Transverse colon (tissue), 4 donors: ENCODE measurements at regions not wholly inside any gene's neighbourhood (a gene's known extent, or its start where the extent isn't known, plus 50 kb on each side); places are given as distances from the start of the nearest gene placed in this dataset.
"Not testable (repeated sequence)": the region's sequence is repeated elsewhere in the genome, so short reads cannot be mapped to it uniquely, and the experiment has no call there.

Experiments
- DNase-seq: peaks from one replicate; pipeline ENCODE4 v3.0.0-alpha.2; 2019
- H3K27ac ChIP-seq, 4 donors: fragments of 200-600 bp; sonication (generic); 2 replicates each; pipeline ENCODE4 v1.5.1; 2016 to 2018; ENCODE audit warnings: inconsistent platforms in 4 of 4
- H3K27me3 ChIP-seq: fragments of 200-600 bp; sonication (generic); 2 replicates; pipeline ENCODE4 v1.5.1; 2017; ENCODE audit warnings: inconsistent platforms
- H3K36me3 ChIP-seq, 4 donors: fragments of 200-600 bp; sonication (generic); 2 replicates each; pipeline ENCODE4 v1.5.1; 2017 to 2019; ENCODE audit warnings: inconsistent platforms in 4 of 4
- H3K4me1 ChIP-seq, 4 donors: fragments of 200-600 bp; sonication (generic); 2 replicates each; pipeline ENCODE4 v1.5.1; 2017 to 2020; ENCODE audit warnings: inconsistent platforms in 4 of 4
- H3K4me3 ChIP-seq, 4 donors: fragments of 200-600 bp; sonication (generic); 1 replicate in 1 of 4; 2 replicates in 3 of 4; pipeline versions ENCODE4 v1.5.1 to v1.6.1; 2017 to 2019; ENCODE audit warnings: inconsistent platforms in 4 of 4
- H3K9me3 ChIP-seq, 2 donors: fragments of 200-600 bp; sonication (generic); 2 replicates each; pipeline ENCODE4 v1.5.1; 2017 to 2019; ENCODE audit warnings: inconsistent platforms in 2 of 2
- EP300 ChIP-seq: sonication (generic); formaldehyde crosslinking; IDR thresholded peaks from one replicate; pipeline ENCODE4 v1.6.1; 2017; ENCODE audit warnings: antibody characterized with exemption, low read depth
- POLR2A ChIP-seq: fragments of 450-650 bp; IDR thresholded peaks from one replicate; pipeline ENCODE4 v1.6.1; 2016; ENCODE audit warnings: antibody characterized with exemption, mild to moderate bottlenecking, moderate library complexity
- POLR2AphosphoS5 ChIP-seq, 3 donors: sonication (generic); formaldehyde crosslinking; IDR thresholded peaks; one replicate each; pipeline ENCODE4 v1.6.1; 2016; ENCODE audit warnings: antibody characterized with exemption in 3 of 3
- WGBS, 2 donors: methylation state at CpG; one replicate each; pipeline ENCODE4 v1.1.5; 2018; ENCODE audit warnings: low coverage in 1 of 2; 5-methylcytosine and 5-hydroxymethylcytosine counted together
- in situ Hi-C, 4 donors: fragments of 200-750 bp; cut with MboI; loops; one replicate each; pipeline versions ENCODE4 v1.15.0 to v1.15.1; 2017; ENCODE audit warnings: low sequenced_read_pairs in 3 of 4, low pct_ligation_motif_present in 1 of 4, low pct_unique_long_range_greater_than_20kb in 1 of 4
- intact Hi-C: fragments of 100-400 bp; cut with DNase I; formaldehyde crosslinking; loops from one replicate; pipeline ENCODE4 v1.15.1; 2023; ENCODE audit warnings: low total_unique reads
- TF ChIP-seq, protein P1 (sequence below), 5 experiments: fragments of 200-600 bp in 3 of 5; fragments of 450-650 bp in 2 of 5; sonication (generic) in 3 of 5; IDR thresholded peaks; 1 replicate in 2 of 5; 2 replicates in 3 of 5; pipeline ENCODE4 v1.5.1; 2016 to 2017; ENCODE audit warnings: antibody characterized with exemption in 5 of 5, inconsistent platforms in 3 of 5, mild to moderate bottlenecking in 2 of 5, moderate library complexity in 1 of 5

DNA sequence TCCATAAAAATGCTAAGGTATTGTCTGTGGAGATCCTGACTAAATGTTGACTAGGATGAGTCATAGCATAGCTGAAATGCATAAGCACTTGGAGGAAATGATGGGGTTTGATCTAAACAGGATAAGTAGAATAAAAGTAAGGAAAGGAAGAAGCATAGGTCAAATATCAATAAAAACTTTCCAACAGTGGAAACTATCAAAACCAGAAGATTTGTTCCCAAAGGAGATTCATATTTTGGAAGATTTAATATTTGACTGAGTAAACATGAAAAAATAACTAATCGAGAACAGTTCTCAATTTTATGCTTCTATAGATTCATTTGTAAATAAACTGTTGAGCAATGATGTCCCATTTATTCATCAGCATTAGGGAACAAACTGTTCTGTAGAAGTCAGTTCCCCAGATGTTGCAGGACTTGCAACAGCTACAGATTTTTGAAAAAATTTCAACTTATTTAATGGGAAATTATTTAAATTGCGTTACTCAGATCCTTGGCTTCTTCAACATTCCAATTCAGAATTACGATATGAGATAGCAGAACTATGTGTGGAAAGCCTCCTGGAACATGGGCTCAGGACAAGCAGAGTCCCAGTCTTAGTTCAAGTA, 133.7 kb upstream of the TBX18 start:
- WGBS, 2 donors = 76 to 81% methylated on average over 3 of the region's 3 CpGs
- in situ Hi-C loops (no loop called here), intact Hi-C loops (no loop called here)
- no peak for DNase-seq
- Histone ChIP-seq H3K27me3 (no peaks in the 10 kb centered on the region), H3K36me3 (no peaks in the 10 kb centered on the region), H3K9me3 (no peaks in the 10 kb centered on the region), H3K4me3 (no peak overlapping the region), H3K4me1 (no peaks in the 10 kb centered on the region), H3K27ac (no peak overlapping the region)
- TF ChIP-seq POLR2A (no peak), EP300 (no peak), POLR2AphosphoS5 (IDR thresholded peaks at IDR 0.05) (no peak)
- TF ChIP-seq, protein P1, sequence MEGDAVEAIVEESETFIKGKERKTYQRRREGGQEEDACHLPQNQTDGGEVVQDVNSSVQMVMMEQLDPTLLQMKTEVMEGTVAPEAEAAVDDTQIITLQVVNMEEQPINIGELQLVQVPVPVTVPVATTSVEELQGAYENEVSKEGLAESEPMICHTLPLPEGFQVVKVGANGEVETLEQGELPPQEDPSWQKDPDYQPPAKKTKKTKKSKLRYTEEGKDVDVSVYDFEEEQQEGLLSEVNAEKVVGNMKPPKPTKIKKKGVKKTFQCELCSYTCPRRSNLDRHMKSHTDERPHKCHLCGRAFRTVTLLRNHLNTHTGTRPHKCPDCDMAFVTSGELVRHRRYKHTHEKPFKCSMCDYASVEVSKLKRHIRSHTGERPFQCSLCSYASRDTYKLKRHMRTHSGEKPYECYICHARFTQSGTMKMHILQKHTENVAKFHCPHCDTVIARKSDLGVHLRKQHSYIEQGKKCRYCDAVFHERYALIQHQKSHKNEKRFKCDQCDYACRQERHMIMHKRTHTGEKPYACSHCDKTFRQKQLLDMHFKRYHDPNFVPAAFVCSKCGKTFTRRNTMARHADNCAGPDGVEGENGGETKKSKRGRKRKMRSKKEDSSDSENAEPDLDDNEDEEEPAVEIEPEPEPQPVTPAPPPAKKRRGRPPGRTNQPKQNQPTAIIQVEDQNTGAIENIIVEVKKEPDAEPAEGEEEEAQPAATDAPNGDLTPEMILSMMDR (IDR thresholded peaks at IDR 0.05) = no peak

DNA sequence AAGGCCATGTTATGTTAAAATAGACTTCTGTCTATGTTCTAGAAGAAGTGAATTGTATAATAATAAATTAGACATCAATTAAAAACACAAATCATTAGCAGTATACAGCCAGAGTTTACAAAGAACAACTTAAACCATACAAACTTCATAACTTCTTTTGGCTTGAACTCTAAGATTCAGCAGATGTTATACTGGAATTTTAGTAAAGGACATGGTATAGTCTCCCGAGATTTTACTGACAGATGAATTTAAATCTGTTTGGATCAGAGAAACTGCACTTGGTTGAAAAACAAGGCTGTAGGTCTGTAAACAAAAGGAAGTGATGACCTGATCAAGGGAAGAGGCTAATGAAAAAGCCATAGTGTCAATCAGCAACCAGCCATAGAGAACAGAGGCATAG, 132.6 kb upstream of the TBX18 start:
- Histone ChIP-seq H3K36me3 (no peaks in the 10 kb centered on the region), H3K4me3 (no peak overlapping the region), H3K27ac (no peak overlapping the region), H3K27me3 (no peaks in the 10 kb centered on the region), H3K4me1 (no peaks in the 10 kb centered on the region), H3K9me3 (no peaks in the 10 kb centered on the region)
- in situ Hi-C loops = no loop called here
- no peak for TF ChIP-seq POLR2A
- TF ChIP-seq EP300 = no peak
- TF ChIP-seq, protein P1 (IDR thresholded peaks at IDR 0.05) = no peak
- TF ChIP-seq POLR2AphosphoS5 (IDR thresholded peaks at IDR 0.05) = no peak
- DNase-seq = no peak
- intact Hi-C loops = no loop called here
- 50 to 59% methylated on average over 1 of the region's 1 CpG for WGBS, 2 donors

DNA sequence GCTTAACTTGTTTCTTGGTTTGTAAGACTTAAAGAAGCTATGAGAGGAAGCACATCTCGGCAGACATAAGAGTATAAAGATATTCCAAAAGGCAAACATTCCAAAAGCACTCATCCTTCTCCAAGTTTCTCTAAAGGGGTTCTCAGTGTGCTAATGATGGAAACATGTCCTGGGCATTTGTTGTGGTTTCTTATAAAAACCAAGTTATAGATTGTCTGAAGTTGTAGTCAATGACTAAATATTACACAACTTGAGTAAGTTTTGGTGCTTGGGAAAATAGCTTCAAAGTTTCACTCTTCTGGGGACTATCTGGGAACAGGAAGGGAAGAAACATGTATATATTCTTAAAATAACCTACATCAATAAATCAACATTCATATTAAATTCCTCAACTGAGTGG, 128.3 kb upstream of the TBX18 start:
- WGBS, 2 donors = 63 to 67% methylated on average over 1 of the region's 1 CpG
- TF ChIP-seq EP300 (no peak), POLR2AphosphoS5 (IDR thresholded peaks at IDR 0.05) (no peak), POLR2A (no peak)
- TF ChIP-seq, protein P1 (IDR thresholded peaks at IDR 0.05) = no peak
- Histone ChIP-seq H3K4me1 (no peaks in the 10 kb centered on the region), H3K27ac (no peak overlapping the region), H3K9me3 (no peaks in the 10 kb centered on the region), H3K27me3 (no peaks in the 10 kb centered on the region), H3K4me3 (no peak overlapping the region), H3K36me3 (no peaks in the 10 kb centered on the region)
- DNase-seq = no peak
- in situ Hi-C loops (no loop called here), intact Hi-C loops (no loop called here)

DNA sequence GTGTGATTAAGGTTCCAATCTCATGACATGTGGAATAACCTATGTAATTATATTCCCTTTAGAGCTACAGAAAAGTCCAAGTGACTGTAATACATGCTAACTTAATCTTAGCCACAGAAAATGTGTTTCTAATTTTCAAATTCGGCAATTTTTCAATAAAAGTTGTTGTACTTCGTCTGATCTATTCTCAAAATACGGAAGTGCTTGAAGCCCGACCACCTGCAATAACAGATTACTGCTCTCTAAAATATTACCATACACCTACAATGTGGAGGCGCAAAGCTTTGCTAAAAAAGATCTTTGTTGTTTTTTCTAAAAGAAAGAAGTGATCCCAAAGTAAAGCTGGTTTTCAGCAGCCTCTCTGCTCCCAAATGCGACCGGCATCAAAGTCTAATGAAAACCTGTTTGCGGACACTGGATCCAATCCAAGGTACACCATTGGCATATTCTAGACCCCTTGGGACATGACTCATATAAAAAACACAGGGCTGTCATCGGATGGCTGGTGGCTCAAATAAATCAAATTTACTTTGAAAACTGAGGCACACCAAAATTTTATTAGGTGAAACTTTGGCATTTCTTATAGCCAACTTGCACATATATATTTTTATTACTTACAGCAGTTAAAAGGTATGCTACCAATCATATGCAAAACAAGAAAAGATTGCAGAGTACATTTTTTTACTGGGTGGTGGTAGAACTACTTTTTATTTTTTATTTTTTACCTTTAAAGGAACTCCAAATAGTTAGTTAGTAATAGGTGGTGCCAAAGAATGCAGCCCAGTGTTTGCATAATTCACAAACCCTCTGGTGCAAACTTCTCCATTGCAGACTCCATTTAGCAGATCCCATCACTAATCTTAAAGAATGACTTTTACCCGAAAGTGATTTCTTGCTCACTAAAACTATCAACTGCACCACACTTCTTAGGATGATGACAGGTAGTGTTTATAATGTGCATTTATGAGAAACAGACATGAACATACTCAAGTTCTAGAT, 118.7 kb upstream of the TBX18 start:
- DNase-seq = no peak
- Histone ChIP-seq H3K9me3 (no peaks in the 10 kb centered on the region), H3K27ac (no peak overlapping the region), H3K36me3 (no peaks in the 10 kb centered on the region), H3K27me3 (no peaks in the 10 kb centered on the region), H3K4me3 (no peak overlapping the region), H3K4me1 (no peaks in the 10 kb centered on the region)
- intact Hi-C loops (no loop called here), in situ Hi-C loops (no loop called here)
- 73 to 76% methylated on average over 10 of the region's 10 CpGs for WGBS, 2 donors
- TF ChIP-seq POLR2A = no peak
- TF ChIP-seq, protein P1 (IDR thresholded peaks at IDR 0.05) = no peak
- TF ChIP-seq POLR2AphosphoS5 (IDR thresholded peaks at IDR 0.05) = no peak
- no peak for TF ChIP-seq EP300

DNA sequence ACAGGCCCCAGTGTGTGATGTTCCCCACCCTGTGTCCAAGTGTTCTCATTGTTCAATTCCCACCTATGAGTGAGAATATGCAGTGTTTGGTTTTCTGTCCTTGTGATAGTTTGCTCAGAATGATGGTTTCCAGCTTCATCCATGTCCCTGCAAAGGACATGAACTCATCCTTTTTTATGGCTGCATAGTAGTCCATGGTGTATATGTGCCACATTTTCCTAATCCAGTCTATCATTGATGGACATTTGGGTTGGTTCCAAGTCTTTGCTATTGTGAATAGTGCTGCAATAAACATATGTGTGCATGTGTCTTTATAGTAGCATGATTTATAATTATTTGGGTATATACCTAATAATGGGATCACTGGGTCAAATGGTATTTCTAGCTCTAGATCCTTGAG, 115.0 kb upstream of the TBX18 start:
- intact Hi-C loops, DNase-seq: not testable (repeated sequence)

More for the DNA sequence above, 115.0 kb upstream of the TBX18 start:
- H3K9me3 ChIP-seq, H3K36me3 ChIP-seq, H3K27me3 ChIP-seq, H3K27ac ChIP-seq, H3K4me3 ChIP-seq, H3K4me1 ChIP-seq, in situ Hi-C loops: not testable (repeated sequence)
